H1 (cell line): ENCODE measurements at regions not wholly inside any gene's neighbourhood (a gene's known extent, or its start where the extent isn't known, plus 50 kb on each side); places are given as distances from the start of the nearest gene placed in this dataset.

Experiments
- CBX5 ChIP-seq: fragments of 300-800, 300-1000 bp; sonication (generic); IDR thresholded peaks from 2 replicates; pipeline ENCODE4 v1.7.1; 2016; ENCODE audit warnings: antibody characterized with exemption, low read length, low read depth
- CEBPB ChIP-seq: IDR thresholded peaks from 2 replicates; pipeline ENCODE4 v1.6.1; 2012; ENCODE audit warnings: low read depth, low read length
- CREB1 ChIP-seq: IDR thresholded peaks from 2 replicates; pipeline ENCODE4 v1.6.1; 2012; ENCODE audit warnings: inconsistent platforms
- MAFK ChIP-seq: IDR thresholded peaks from 2 replicates; pipeline ENCODE4 v1.6.1; 2012; ENCODE audit warnings: low read depth, mild to moderate bottlenecking, improper control_type of control experiment, low read length
- SIRT6 ChIP-seq: IDR thresholded peaks from one replicate; pipeline ENCODE4 v1.7.1; 2012; ENCODE audit warnings: low read length, inconsistent platforms
- TBP ChIP-seq: IDR thresholded peaks from 2 replicates; pipeline ENCODE4 v1.6.1; 2011; ENCODE audit warnings: low read depth, low read length, improper control_type of control experiment
- TF ChIP-seq, protein P1 (sequence below): IDR thresholded peaks from 2 replicates; pipeline ENCODE4 v1.6.1; 2012; ENCODE audit warnings: low read length, inconsistent platforms

DNA sequence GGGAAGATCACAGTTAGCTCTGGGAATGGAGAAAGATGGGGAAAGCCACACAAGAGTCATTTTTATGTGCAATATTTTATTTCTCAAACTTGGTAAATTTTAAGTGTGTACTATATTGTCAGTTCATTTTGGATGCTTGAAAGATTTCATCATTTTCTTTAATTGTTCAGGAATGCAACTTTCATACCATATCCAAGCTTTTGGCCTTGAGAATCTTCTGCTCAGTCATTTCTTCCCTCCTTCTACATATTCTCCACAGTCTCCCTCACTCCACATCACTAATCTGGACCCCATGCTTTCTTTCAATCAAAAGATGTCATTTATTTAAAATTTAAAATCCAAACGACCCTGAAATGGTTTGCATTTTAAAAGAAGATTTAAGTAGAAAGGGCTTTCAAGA, 135.4 kb downstream of the FAM114A2 start (continued):
- TF ChIP-seq, protein P1, sequence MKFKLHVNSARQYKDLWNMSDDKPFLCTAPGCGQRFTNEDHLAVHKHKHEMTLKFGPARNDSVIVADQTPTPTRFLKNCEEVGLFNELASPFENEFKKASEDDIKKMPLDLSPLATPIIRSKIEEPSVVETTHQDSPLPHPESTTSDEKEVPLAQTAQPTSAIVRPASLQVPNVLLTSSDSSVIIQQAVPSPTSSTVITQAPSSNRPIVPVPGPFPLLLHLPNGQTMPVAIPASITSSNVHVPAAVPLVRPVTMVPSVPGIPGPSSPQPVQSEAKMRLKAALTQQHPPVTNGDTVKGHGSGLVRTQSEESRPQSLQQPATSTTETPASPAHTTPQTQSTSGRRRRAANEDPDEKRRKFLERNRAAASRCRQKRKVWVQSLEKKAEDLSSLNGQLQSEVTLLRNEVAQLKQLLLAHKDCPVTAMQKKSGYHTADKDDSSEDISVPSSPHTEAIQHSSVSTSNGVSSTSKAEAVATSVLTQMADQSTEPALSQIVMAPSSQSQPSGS: no peak
- TF ChIP-seq MAFK: no peak
- no peak for TF ChIP-seq CEBPB
- TF ChIP-seq SIRT6: no peak
- TF ChIP-seq TBP: no peak
- TF ChIP-seq CBX5: no peak
- TF ChIP-seq CREB1: no peak
